ENCODE measurements at regions not wholly inside any gene's neighbourhood (a gene's known extent, or its start where the extent isn't known, plus 50 kb on each side); places are given as distances from the start of the nearest gene placed in this dataset.

- Mint-ChIP-seq H3K27ac (no peak overlapping the region), H3K27me3 (ENCODE audit: low read depth in 3 of 3) (peaks cover 0 to 5% (median 0%) of the 10 kb centered on the region in 3 donors)
- no peaks in the 10 kb centered on the region for H3K27me3 ChIP-seq (ENCODE audit: control insufficient read depth in 2 of 2, insufficient read depth in 2 of 2, low read length in 2 of 2)
Measured at GRCh38 chr14:58942516-58942915, 246.0 kb upstream of the DAAM1 start.

GRCh38 chr14:58944343-58944967 is 244.0 kb upstream of the DAAM1 start:
- intact Hi-C loops (cut with micrococcal nuclease), result no loop called here
- H3K4me1 Mint-ChIP-seq, result no peaks in the 10 kb centered on the region
- H3K9ac ChIP-seq (ENCODE audit: insufficient read depth, low read length, poor library complexity, severe bottlenecking), result no peak overlapping the region
- no peaks in the 10 kb centered on the region for H3K36me3 Mint-ChIP-seq
- no peaks in the 10 kb centered on the region for H4K20me1 ChIP-seq (ENCODE audit: insufficient read depth, low read length)
- TF ChIP-seq CTCF (IDR thresholded peaks at IDR 0.05), result no peak
- no peaks in the 10 kb centered on the region for H3K79me2 ChIP-seq (ENCODE audit: insufficient read depth, low read length)
- H3K4me2 ChIP-seq (replicated peaks; ENCODE audit: extremely low read depth, low read length, poor library complexity, severe bottlenecking), result no peak overlapping the region
- no peak overlapping the region for H2AFZ ChIP-seq (ENCODE audit: insufficient read depth, low read depth, low read length, poor library complexity, severe bottlenecking)
- no peaks in the 10 kb centered on the region for H3K36me3 ChIP-seq (replicated peaks in 1 of 2; ENCODE audit: control insufficient read depth in 1 of 2, insufficient read depth in 2 of 2, low read length in 2 of 2)
- WGBS (ENCODE audit: insufficient coverage), result no CpG with 5 or more reads among the region's 6 CpGs
- H3K27me3 ChIP-seq (ENCODE audit: control insufficient read depth in 2 of 2, insufficient read depth in 2 of 2, low read length in 2 of 2), result no peaks in the 10 kb centered on the region
- H3K9me3 ChIP-seq (replicated peaks in 1 of 2; ENCODE audit: control insufficient read depth in 1 of 2, insufficient read depth in 1 of 2, low read length in 2 of 2), result peaks cover 0 to 3% of the 10 kb centered on the region in 2 donors
- DNase-seq, result no peak
- peaks cover 0 to 5% (median 2%) of the 10 kb centered on the region in 7 donors for H3K9me3 Mint-ChIP-seq
- H3K4me3 Mint-ChIP-seq, result no peak overlapping the region
- H3K27ac ChIP-seq (ENCODE audit: low read depth in 1 of 2, low read length in 2 of 2), result no peak overlapping the region
- peaks cover 0 to 4% (median 0%) of the 10 kb centered on the region in 3 donors for H3K27me3 Mint-ChIP-seq (ENCODE audit: low read depth in 3 of 3)
- H3K27ac Mint-ChIP-seq, result no peak overlapping the region
- no peak overlapping the region for H3K4me3 ChIP-seq (replicated peaks in 1 of 3; ENCODE audit: low read depth in 2 of 3, low read length in 3 of 3)
- no peaks in the 10 kb centered on the region for H3K4me1 ChIP-seq (ENCODE audit: control insufficient read depth in 1 of 2, insufficient read depth in 2 of 2, low read length in 2 of 2)

More at GRCh38 chr14:58942516-58942915, 246.0 kb upstream of the DAAM1 start:
- no CpG with 5 or more reads among the region's 2 CpGs for WGBS (ENCODE audit: insufficient coverage)
- H3K9me3 ChIP-seq (replicated peaks in 1 of 2; ENCODE audit: control insufficient read depth in 1 of 2, insufficient read depth in 1 of 2, low read length in 2 of 2), result peaks cover 0 to 14% of the 10 kb centered on the region in 2 donors
- H3K36me3 ChIP-seq (replicated peaks in 1 of 2; ENCODE audit: control insufficient read depth in 1 of 2, insufficient read depth in 2 of 2, low read length in 2 of 2), result no peaks in the 10 kb centered on the region
- no peaks in the 10 kb centered on the region for H3K4me1 ChIP-seq (ENCODE audit: control insufficient read depth in 1 of 2, insufficient read depth in 2 of 2, low read length in 2 of 2)
- no peak overlapping the region for H2AFZ ChIP-seq (ENCODE audit: insufficient read depth, low read depth, low read length, poor library complexity, severe bottlenecking)
- intact Hi-C loops (cut with micrococcal nuclease), result no loop called here
- Mint-ChIP-seq H3K4me3 (no peak overlapping the region), H3K9me3 (peaks cover 0 to 11% (median 4%) of the 10 kb centered on the region in 7 donors), H3K4me1 (no peaks in the 10 kb centered on the region), H3K36me3 (no peaks in the 10 kb centered on the region)
- TF ChIP-seq CTCF (IDR thresholded peaks at IDR 0.05), result no peak
- H3K4me2 ChIP-seq (replicated peaks; ENCODE audit: extremely low read depth, low read length, poor library complexity, severe bottlenecking), result no peak overlapping the region
- no peaks in the 10 kb centered on the region for H4K20me1 ChIP-seq (ENCODE audit: insufficient read depth, low read length)
- H3K9ac ChIP-seq (ENCODE audit: insufficient read depth, low read length, poor library complexity, severe bottlenecking), result no peak overlapping the region
- no peak overlapping the region for H3K27ac ChIP-seq (ENCODE audit: low read depth in 1 of 2, low read length in 2 of 2)
- DNase-seq, result no peak
- H3K79me2 ChIP-seq (ENCODE audit: insufficient read depth, low read length), result no peaks in the 10 kb centered on the region
- no peak overlapping the region for H3K4me3 ChIP-seq (replicated peaks in 1 of 3; ENCODE audit: low read depth in 2 of 3, low read length in 3 of 3)

All from CD14-positive monocyte (primary cell).